Fibroblast of lung (primary cell): ENCODE measurements at regions not wholly inside any gene's neighbourhood (a gene's known extent, or its start where the extent isn't known, plus 50 kb on each side); places are given as distances from the start of the nearest gene placed in this dataset.

Experiments used
- DNase-seq, 2 donors: peaks; one replicate each; pipeline versions ENCODE4 v3.0.0 to v3.0.0-alpha.2; 2010; ENCODE audit warnings: low read depth in 2 of 2
- H2AFZ ChIP-seq: 2 replicates; pipeline ENCODE4 v1.5.1; 2012; ENCODE audit warnings: low read length, control low read depth, inconsistent platforms
- H3K27ac ChIP-seq: 2 replicates; pipeline ENCODE4 v1.5.1; 2011; ENCODE audit warnings: low read length, control low read depth; ENCODE audit not compliant: insufficient read depth
- H3K27me3 ChIP-seq: 2 replicates; pipeline ENCODE4 v1.5.1; 2011; ENCODE audit warnings: mild to moderate bottlenecking, low read length; ENCODE audit not compliant: control insufficient read depth, insufficient read depth
- H3K36me3 ChIP-seq: 2 replicates; pipeline ENCODE4 v1.5.1; 2011; ENCODE audit warnings: low read length; ENCODE audit not compliant: control insufficient read depth, insufficient read depth
- H3K4me1 ChIP-seq: 2 replicates; pipeline ENCODE4 v1.5.1; 2011; ENCODE audit warnings: low read length; ENCODE audit not compliant: control insufficient read depth, insufficient read depth; ENCODE audit errors: extremely low read depth
- H3K4me2 ChIP-seq: 2 replicates; pipeline ENCODE4 v1.5.1; 2011; ENCODE audit warnings: low read length, control low read depth; ENCODE audit not compliant: insufficient read depth; ENCODE audit errors: extremely low read depth
- H3K4me3 ChIP-seq, 4 experiments: fragments of 200-600 bp in 1 of 4; sonication (generic) in 1 of 4; replicated peaks in 1 of 4; 2 replicates each; pipeline ENCODE4 v1.5.1; 2011 to 2016; ENCODE audit warnings: low read length in 4 of 4, low read depth in 3 of 4, mild to moderate bottlenecking in 3 of 4, control low read depth in 2 of 4, inconsistent platforms in 1 of 4, mixed read lengths in 1 of 4; ENCODE audit not compliant: insufficient read depth in 1 of 4; ENCODE audit errors: control extremely low read depth in 1 of 4
- H3K79me2 ChIP-seq: 2 replicates; pipeline ENCODE4 v1.5.1; 2012; ENCODE audit warnings: mild to moderate bottlenecking, low read length, inconsistent platforms; ENCODE audit not compliant: control insufficient read depth, insufficient read depth
- H3K9ac ChIP-seq: 2 replicates; pipeline ENCODE4 v1.5.1; 2011; ENCODE audit warnings: mild to moderate bottlenecking, low read length, control low read depth; ENCODE audit not compliant: insufficient read depth
- H3K9me3 ChIP-seq: 2 replicates; pipeline ENCODE4 v1.5.1; 2012; ENCODE audit warnings: low read depth, low read length; ENCODE audit not compliant: control insufficient read depth, insufficient read depth
- H4K20me1 ChIP-seq: 2 replicates; pipeline ENCODE4 v1.5.1; 2011; ENCODE audit warnings: low read length; ENCODE audit not compliant: control insufficient read depth, insufficient read depth; ENCODE audit errors: extremely low read depth
- CTCF ChIP-seq, 2 donors: IDR thresholded peaks in 1 of 2; conservative IDR thresholded peaks in 1 of 2; 1 replicate in 1 of 2; 2 replicates in 1 of 2; pipeline ENCODE4 v1.5.1; 2011 to 2012; ENCODE audit warnings: low read length in 2 of 2, control low read depth in 1 of 2, inconsistent platforms in 1 of 2, low read depth in 1 of 2, mild to moderate bottlenecking in 1 of 2
- EZH2 ChIP-seq: IDR thresholded peaks from 2 replicates; pipeline ENCODE4 v1.5.1; 2012; ENCODE audit warnings: low read length, control low read depth, mild to moderate bottlenecking; ENCODE audit errors: missing control alignments

DNA sequence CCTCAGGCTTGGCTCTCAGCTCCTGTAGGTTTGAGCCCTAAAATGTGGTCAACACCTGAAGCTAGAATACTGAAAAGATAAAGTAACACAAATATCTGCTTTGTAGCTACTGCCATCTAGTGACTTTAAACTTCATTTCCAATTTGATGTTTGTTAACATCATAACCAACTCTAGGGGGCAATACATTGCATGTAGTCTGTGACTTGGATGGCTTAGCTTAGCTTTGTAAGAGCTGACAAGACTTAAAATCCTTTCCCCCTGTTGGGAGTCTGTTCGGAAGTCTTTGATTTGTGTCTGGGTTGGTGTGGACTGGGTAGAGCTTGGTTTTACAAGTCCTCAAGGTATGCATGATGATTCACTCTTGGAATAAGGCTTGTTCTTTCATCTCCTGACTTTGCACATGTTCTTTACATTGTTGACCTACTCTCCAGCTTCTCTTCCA lies 51.7 kb downstream of the SCN11A start:
- H3K27ac ChIP-seq, result no peak overlapping the region
- no peak overlapping the region for H3K9ac ChIP-seq
- TF ChIP-seq EZH2, result no peak
- TF ChIP-seq CTCF (conservative IDR thresholded peaks at IDR 0.05 in 1 of 2, IDR thresholded peaks at IDR 0.05 in 1 of 2; ENCODE audit: low read depth in 1 of 2, low read length in 2 of 2), result peak; percentile 75 to 77
- peak; percentile 58 to 60 for DNase-seq
- no peak overlapping the region for H3K4me3 ChIP-seq
- H3K4me2 ChIP-seq, result no peak overlapping the region
- H3K9me3 ChIP-seq, result no peaks in the 10 kb centered on the region
- no peaks in the 10 kb centered on the region for H3K4me1 ChIP-seq
- H4K20me1 ChIP-seq, result no peaks in the 10 kb centered on the region
- no peaks in the 10 kb centered on the region for H3K27me3 ChIP-seq
- no peaks in the 10 kb centered on the region for H3K36me3 ChIP-seq
- H2AFZ ChIP-seq, result no peak overlapping the region
- H3K79me2 ChIP-seq, result no peaks in the 10 kb centered on the region

GRCh38 chr3:38998086-38998485 lies 53.7 kb downstream of the SCN11A start:
- no peaks in the 10 kb centered on the region for H3K9me3 ChIP-seq
- H3K4me3 ChIP-seq, result no peak overlapping the region
- no peaks in the 10 kb centered on the region for H3K36me3 ChIP-seq
- H3K9ac ChIP-seq, result no peak overlapping the region
- no peaks in the 10 kb centered on the region for H3K27me3 ChIP-seq
- H4K20me1 ChIP-seq, result no peaks in the 10 kb centered on the region
- H3K4me2 ChIP-seq, result no peak overlapping the region
- peak in 1 of 2 donors; percentile 34 for DNase-seq
- no peak overlapping the region for H2AFZ ChIP-seq
- H3K79me2 ChIP-seq, result no peaks in the 10 kb centered on the region
- H3K4me1 ChIP-seq, result peaks cover under 1% of the 10 kb centered on the region
- no peak overlapping the region for H3K27ac ChIP-seq
- TF ChIP-seq CTCF (conservative IDR thresholded peaks at IDR 0.05 in 1 of 2, IDR thresholded peaks at IDR 0.05 in 1 of 2; ENCODE audit: low read depth in 1 of 2, low read length in 2 of 2), result no peak
- TF ChIP-seq EZH2, result no peak

DNA sequence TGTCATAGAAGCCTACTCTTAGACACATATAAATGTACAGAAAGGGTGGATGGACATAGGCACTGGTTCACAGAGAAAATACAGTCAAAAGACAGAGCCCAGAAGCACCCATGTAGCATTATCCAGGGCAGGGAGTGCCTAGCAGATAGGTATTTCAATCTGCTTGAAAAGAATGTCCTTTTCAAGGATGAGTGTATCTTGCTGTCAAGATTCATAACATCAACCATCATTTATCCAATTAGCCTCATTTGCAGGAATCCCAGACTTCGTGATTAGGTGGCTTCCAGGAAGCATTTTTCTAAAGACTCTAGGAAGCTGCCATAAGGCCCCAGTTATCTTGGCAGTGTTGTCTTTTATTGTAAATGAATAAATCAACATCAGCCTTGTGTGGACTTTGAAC lies 55.6 kb downstream of the SCN11A start:
- Histone ChIP-seq H3K4me1 (peaks cover 7% of the 10 kb centered on the region), H3K79me2 (no peaks in the 10 kb centered on the region), H3K9ac (no peak overlapping the region), H3K27me3 (no peaks in the 10 kb centered on the region), H3K4me3 (no peak overlapping the region), H3K9me3 (no peaks in the 10 kb centered on the region), H3K4me2 (no peak overlapping the region), H2AFZ (no peak overlapping the region), H3K27ac (no peak overlapping the region), H3K36me3 (no peaks in the 10 kb centered on the region), H4K20me1 (no peaks in the 10 kb centered on the region)
- TF ChIP-seq EZH2 (no peak), CTCF (conservative IDR thresholded peaks at IDR 0.05 in 1 of 2, IDR thresholded peaks at IDR 0.05 in 1 of 2; ENCODE audit: low read depth in 1 of 2, low read length in 2 of 2) (no peak)
- DNase-seq, result no peak
